ENCODE measurements at regions not wholly inside any gene's neighbourhood (a gene's known extent, or its start where the extent isn't known, plus 50 kb on each side); places are given as distances from the start of the nearest gene placed in this dataset.
"Not testable (repeated sequence)": the region's sequence is repeated elsewhere in the genome, so short reads cannot be mapped to it uniquely, and the experiment has no call there.

DNA sequence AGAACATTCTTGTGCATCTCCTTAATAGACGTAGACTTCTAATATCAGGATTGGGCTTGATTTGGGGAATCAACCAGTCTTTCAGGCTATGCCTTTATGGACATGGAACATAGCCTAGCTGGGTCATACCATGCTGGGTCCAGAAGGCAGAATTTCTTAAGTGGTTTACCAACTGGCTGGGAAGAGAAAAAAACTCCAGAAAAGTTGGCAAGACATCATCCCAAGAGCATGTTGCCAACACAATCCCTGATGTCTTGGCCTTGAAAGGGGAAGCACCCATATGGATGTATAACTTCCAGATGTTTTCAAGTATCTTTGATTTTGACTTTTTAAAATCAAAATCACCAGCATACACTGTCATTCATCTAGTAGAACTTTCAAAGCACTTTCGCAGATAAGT, 138.0 kb upstream of the FGF13 start:
- no peak for DNase-seq

DNA sequence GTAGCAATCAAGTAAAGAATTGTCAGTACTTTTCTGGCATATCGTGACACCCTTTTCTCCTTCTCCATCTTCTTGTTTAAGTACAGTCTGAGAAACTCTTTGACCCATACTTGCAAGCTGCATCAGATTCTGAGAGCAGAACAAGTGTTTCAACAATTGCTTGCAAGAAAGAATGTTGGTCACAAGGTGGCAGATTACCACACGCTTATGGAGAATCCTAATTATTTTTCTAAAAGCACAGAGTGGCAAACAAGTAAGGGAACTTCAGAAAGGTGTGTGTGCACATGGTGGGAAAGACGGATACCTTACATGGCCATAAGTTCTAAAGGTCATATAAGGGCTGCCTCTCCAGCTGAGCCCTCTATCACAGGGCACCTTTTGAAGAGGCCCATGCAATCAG, 136.4 kb upstream of the FGF13 start:
- no peak for DNase-seq

DNA sequence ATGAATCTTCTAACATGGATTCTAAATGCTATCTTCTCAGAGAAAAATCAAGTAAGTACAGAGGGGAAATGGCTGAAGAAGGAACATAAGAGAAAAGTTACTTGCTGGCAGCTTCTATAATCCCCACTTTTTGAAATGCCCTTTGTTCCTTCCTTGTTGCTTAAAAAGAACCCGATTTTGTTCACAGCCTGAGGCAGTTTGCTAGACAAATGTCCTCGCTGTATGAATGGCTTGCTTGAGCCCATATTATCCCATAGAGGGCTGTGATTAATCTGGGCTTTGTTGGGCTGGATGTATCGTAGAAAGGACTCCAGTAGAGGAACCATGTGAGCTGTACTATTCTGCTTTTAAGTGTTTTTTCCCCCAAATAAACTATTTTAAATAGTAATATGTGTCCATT, 134.3 kb upstream of the FGF13 start:
- no peak for DNase-seq

- DNase-seq, result not testable (repeated sequence)
Measured at GRCh38 chrX:138807400-138807799, 95.9 kb upstream of the FGF13 start.

GRCh38 chrX:138794246-138794645, 82.7 kb upstream of the FGF13 start:
- DNase-seq, result no peak

DNA sequence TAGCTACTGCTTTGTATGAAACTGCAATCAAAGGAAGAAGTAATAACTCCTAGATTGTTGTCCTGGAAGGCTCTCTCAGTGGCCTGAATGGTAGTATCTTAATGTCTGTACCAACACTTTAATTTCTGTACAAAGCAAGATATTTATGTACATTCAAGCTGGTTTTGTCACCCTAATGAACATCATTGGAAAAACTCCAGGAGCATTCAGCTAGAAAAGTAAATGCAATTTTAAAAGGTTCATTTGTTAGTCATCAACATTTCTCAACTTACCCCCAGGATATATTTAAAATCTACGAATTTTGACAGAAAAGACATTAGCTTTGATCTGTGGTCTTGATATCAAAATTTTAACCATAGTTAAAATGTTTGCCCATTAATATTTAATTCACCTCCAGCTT, 80.0 kb upstream of the FGF13 start:
- no peak for DNase-seq

DNA sequence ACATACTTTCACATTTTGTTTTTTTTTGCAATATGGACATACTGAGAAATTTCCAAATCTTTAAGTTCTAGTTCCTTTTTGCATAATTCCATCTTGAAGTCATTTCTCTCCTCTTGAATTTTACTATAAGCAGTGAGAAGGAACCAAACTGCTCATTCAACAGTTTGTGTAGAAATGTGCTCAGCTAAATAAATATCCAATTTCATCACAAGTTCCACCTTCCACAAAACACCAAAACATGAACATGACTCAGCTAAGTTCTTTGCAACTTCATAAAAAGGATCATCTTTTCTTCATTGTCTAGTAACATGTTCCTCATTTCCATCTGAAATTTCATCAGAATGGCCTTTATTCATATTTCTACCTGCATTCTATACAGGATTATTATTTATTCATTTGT, 77.3 kb upstream of the FGF13 start:
- DNase-seq, result no peak

GRCh38 chrX:138778576-138778909, 67.0 kb upstream of the FGF13 start:
- DNase-seq, result not testable (repeated sequence)

DNA sequence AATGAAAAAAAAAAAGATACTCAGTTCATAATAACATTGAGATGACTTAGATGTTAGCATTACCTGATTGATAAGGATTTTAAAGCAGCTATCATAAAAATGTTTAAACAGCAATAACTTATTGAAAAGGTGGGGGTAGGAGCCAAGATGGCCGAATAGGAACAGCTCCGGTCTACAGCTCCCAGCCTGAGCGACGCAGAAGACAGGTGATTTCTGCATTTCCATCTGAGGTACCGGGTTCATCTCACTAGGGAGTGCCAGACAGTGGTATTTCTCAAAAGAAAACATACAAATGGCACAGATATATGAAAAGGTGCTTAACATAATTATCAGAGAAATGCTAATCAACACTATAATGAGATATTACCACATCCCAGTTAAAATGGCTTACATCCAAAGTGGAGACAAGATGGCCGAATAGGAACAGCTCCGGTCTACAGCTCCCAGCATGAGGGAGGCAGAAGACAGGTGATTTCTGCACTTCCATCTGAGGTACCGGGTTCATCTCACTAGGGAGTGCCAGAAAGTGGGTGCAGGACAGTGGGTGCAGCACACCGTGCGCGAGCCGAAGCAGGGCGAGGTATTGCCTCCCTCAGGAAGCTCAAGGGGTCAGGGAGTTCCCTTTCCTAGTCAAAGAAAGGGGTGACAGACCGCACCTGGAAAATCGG, 66.5 kb upstream of the FGF13 start:
- not testable (repeated sequence) for DNase-seq

GRCh38 chrX:138777230-138777629, 65.7 kb upstream of the FGF13 start:
- DNase-seq, result no peak

- peak; percentile 0 for DNase-seq
Measured at GRCh38 chrX:138775517-138775916, 64.0 kb upstream of the FGF13 start.

DNA sequence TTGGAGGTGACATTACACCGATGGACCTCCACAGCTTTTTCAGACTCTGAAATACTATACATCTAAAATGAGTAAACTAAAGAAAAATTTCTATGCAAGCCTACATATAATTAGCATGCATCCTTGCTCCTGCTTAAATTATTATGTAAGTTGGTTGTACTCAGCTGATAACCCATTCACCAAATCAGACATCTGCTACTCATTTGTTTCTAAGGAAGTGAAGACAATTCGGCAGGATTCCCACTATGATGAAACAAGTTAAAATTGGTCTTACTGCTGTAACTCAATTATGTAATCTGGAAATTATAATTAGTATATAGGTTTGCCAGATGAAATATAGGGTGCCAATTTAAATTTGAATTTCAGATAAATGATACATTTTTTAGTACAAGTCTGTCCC, 59.5 kb upstream of the FGF13 start:
- DNase-seq, result no peak

- no peak for DNase-seq
Measured at GRCh38 chrX:138769918-138770317, 58.4 kb upstream of the FGF13 start.

DNA sequence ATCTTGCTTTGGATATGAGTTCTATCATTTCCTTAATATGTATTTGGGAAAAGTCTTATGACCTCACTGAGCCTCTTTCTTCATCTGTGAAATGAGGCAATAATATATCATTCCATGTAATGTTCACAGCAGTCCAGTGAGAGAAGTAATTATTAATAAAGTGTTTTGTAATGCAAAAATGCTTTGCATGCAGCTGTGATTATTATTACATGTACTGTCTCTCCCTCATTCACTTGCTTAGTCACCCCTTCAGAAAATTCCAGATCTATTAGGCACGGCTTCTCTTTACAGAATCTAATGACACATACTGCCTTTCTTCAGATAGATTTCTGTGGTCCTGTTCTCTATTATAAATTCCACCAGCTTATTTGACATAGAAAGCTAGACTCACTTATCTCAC, 53.5 kb upstream of the FGF13 start:
- no peak for DNase-seq

DNA sequence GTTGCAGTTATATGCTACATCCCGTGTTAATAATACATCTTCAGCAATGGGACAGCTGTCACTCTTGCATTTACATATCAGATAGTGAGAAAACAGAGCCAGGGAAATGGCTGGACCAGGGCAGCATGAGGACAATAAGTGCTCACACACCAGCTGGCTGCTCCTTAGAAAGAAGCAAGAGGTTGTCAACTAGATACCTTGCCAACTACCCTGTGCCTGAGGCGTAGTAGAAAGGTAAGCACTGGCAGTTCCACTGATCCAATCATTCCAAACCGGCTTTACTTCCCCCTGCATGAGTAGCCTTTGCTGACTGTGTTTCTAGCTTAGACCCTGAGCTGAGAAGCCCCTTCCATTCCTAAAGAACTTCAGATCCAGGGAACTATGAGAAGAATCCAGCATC, 52.2 kb upstream of the FGF13 start:
- no peak for DNase-seq

GRCh38 chrX:138761380-138761779, 49.9 kb upstream of the FGF13 start:
- no peak for DNase-seq
